Myocyte (in vitro differentiated cells): ENCODE measurements at regions not wholly inside any gene's neighbourhood (a gene's known extent, or its start where the extent isn't known, plus 50 kb on each side); places are given as distances from the start of the nearest gene placed in this dataset.
A peak's percentile ranks its signal among the peaks of the same experiment; 100 is the strongest.
"Not testable (repeated sequence)": the region's sequence is repeated elsewhere in the genome, so short reads cannot be mapped to it uniquely, and the experiment has no call there.

Experiments used
- DNase-seq: peaks from one replicate; pipeline ENCODE4 v3.0.0-alpha.2; 2012; ENCODE audit warnings: low read depth

GRCh38 chr16:88241404-88242311 is 141.1 kb upstream of the ZNF469 start:
- DNase-seq, result not testable (repeated sequence)

GRCh38 chr16:88242312-88243295 is 140.2 kb upstream of the ZNF469 start:
- peak; percentile 81 for DNase-seq

GRCh38 chr16:88243921-88244320 is 138.8 kb upstream of the ZNF469 start:
- DNase-seq, result not testable (repeated sequence)

GRCh38 chr16:88245241-88246081 is 137.3 kb upstream of the ZNF469 start:
- peak; percentile 99 for DNase-seq

GRCh38 chr16:88246955-88247582 is 135.7 kb upstream of the ZNF469 start:
- DNase-seq, result peak; percentile 35

- not testable (repeated sequence) for DNase-seq
These were observed 135.2 kb upstream of the ZNF469 start for GRCh38 chr16:88247583-88247966.

GRCh38 chr16:88248761-88249160 is 134.0 kb upstream of the ZNF469 start:
- DNase-seq, result not testable (repeated sequence)

- DNase-seq, result not testable (repeated sequence)
These were observed 132.4 kb upstream of the ZNF469 start for GRCh38 chr16:88250381-88250780.

GRCh38 chr16:88252057-88252794 is 130.5 kb upstream of the ZNF469 start:
- not testable (repeated sequence) for DNase-seq

- DNase-seq, result not testable (repeated sequence)
These were observed 124.6 kb upstream of the ZNF469 start for GRCh38 chr16:88258141-88258540.

GRCh38 chr16:88258764-88259525 is 123.8 kb upstream of the ZNF469 start:
- not testable (repeated sequence) for DNase-seq

- not testable (repeated sequence) for DNase-seq
These were observed 123.2 kb upstream of the ZNF469 start for GRCh38 chr16:88259538-88259937.

GRCh38 chr16:88260146-88260545 is 122.6 kb upstream of the ZNF469 start:
- not testable (repeated sequence) for DNase-seq

- DNase-seq, result not testable (repeated sequence)
These were observed 121.7 kb upstream of the ZNF469 start for GRCh38 chr16:88260881-88261665.

GRCh38 chr16:88261814-88262605 is 120.7 kb upstream of the ZNF469 start:
- not testable (repeated sequence) for DNase-seq

GRCh38 chr16:88262858-88263563 is 119.7 kb upstream of the ZNF469 start:
- DNase-seq, result not testable (repeated sequence)
